NCI-H510A (cell line): ENCODE measurements at regions not wholly inside any gene's neighbourhood (a gene's known extent, or its start where the extent isn't known, plus 50 kb on each side); places are given as distances from the start of the nearest gene placed in this dataset.
"Not testable (repeated sequence)": the region's sequence is repeated elsewhere in the genome, so short reads cannot be mapped to it uniquely, and the experiment has no call there.

ENCODE experiments used
- DNase-seq: peaks from one replicate; lab custom pipeline; 2025; lab: John Stamatoyannopoulos, UW

DNA sequence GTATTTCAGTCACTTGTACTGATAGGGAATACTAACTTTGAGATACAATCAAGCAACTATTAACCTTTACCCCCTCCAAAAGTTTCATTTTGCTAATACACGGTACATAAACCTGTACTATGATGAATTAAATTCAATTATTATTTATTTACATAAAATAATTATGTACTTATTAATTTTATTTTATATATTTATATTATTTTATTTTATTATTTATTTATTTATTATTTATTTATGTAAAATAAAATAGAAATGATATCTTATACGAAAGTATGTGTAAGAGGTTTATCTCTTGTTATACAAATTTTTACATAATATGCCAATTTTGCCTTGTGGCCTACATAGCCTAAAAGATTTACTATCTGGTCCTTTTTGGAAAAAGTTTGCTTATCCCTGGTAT lies 564.3 kb downstream of the SLITRK5 start:
- no peak for DNase-seq

DNA sequence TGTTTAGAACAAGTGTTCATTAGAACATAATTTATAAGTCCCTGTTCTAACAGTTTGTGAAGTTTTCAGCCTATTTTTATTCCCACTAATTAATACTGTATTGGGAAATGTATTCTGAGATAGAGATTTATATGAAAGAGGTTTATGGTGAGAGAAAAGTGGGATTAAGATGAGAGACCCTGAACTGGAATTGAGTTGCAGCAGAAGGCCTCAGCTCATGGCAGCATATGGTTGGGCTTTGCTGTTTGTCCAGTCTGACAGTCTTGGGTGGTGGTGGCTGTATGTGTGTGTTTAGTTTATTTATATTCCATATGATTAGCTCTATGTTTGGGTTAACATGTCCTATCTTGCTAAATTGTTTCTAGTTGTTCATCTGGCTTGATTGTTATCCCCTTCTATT lies 575.1 kb downstream of the SLITRK5 start:
- peak; percentile 2 for DNase-seq

GRCh38 chr13:88248393-88248792 lies 577.2 kb downstream of the SLITRK5 start:
- DNase-seq = no peak

- DNase-seq = no peak
These were observed 586.5 kb downstream of the SLITRK5 start for GRCh38 chr13:88257706-88258105.

DNA sequence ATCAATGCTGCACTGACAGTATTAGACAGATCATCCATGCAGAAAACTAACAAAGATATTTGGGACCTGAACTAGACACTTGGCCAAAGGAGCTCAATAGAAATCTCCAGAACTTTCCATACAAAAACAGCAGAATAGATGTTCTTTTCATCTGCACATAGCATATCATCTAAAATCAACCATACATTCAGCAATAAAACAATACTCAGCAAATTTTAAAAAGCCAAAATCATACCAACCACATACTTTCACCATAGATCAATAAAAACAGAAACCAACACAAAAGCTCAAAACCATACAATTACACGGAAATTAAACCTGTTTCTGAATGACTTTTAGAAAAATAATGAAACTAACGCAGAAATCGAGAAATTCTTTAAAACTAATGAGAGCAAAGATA lies 592.6 kb downstream of the SLITRK5 start:
- DNase-seq = no peak

GRCh38 chr13:88281841-88282240 lies 610.7 kb downstream of the SLITRK5 start:
- no peak for DNase-seq

DNA sequence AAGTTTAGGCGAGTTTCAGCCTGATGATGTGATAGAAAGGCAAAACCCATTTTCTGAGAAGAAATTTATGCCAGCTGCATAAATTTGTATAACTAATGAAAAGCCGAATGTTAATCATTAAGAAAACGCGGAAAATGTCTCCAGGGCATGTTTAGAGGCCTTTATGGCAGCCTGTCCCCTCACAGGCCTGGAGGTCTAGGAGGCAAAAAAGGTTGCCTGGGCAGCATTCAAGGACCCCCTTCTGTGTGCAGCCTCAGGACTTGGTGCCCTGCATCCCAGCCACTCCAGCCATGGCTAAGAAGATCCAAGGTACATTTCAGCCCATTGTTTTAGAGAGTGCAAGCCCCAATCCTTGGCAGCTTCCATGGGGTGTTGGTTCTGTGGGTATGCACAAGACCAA lies 614.2 kb downstream of the SLITRK5 start:
- no peak for DNase-seq

GRCh38 chr13:88288326-88288725 lies 617.2 kb downstream of the SLITRK5 start:
- no peak for DNase-seq

DNA sequence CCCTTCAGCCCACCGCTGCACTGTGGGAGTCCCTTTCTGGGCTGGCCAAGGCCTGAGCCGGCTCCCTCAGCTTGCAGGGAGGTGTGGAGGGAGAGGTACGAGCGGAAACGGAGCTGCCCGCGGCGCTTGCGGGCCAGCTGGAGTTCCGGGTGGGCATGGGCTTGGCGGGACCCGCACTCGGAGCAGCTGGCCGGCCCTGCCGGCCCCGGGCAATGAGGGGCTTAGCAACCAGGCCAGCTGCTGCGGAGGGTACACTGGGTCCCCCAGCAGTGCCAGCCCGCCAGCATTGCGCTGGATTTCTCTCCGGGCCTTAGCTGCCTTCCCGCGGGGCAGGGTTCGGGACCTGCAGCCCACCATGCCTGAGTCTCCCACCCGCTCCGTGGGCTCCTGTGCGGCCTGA lies 620.6 kb downstream of the SLITRK5 start:
- DNase-seq = not testable (repeated sequence)

- DNase-seq = no peak
These were observed 623.2 kb downstream of the SLITRK5 start for GRCh38 chr13:88294368-88294767.

DNA sequence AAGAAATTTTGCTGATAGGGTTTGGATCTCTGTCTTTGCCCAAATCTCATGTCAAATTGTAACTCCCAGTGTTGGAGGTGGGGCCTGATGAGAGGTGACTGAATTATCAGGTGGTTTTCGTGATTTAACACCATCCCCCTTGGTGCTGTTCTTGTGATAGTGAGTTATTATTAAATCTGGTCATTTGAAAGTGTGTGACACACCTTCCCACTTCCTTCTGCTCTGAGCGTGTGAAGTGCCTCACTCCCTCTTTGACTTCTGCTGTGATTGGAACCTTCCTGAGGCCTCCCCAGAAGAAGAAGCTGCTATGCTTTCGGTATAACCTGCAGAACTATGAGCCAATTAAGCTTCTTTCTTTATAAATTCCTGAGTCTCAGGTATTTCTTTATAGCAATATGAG lies 632.0 kb downstream of the SLITRK5 start:
- no peak for DNase-seq

- DNase-seq = no peak
These were observed 632.4 kb downstream of the SLITRK5 start for GRCh38 chr13:88303605-88304004.

DNA sequence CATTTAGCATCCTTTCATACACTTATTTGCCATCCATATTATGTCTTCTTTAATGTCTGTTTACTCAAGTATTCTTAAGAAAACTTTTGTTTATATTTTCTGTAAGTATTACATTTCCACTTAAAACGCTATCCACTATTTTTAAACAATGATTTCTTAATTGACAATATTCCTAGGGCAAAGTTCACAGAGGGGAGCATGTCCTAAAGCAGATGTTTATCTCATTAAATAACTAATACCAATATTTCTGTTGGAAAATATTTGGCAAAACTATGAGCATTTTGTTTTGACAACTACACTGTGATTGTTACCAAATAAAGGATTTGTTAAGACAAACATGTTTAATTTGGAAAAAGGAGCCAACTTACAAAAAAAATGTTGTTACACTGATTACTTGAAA lies 643.3 kb downstream of the SLITRK5 start:
- DNase-seq = no peak

GRCh38 chr13:88329066-88329465 lies 657.9 kb downstream of the SLITRK5 start:
- no peak for DNase-seq

GRCh38 chr13:88339271-88339741 lies 668.1 kb downstream of the SLITRK5 start:
- DNase-seq = no peak

DNA sequence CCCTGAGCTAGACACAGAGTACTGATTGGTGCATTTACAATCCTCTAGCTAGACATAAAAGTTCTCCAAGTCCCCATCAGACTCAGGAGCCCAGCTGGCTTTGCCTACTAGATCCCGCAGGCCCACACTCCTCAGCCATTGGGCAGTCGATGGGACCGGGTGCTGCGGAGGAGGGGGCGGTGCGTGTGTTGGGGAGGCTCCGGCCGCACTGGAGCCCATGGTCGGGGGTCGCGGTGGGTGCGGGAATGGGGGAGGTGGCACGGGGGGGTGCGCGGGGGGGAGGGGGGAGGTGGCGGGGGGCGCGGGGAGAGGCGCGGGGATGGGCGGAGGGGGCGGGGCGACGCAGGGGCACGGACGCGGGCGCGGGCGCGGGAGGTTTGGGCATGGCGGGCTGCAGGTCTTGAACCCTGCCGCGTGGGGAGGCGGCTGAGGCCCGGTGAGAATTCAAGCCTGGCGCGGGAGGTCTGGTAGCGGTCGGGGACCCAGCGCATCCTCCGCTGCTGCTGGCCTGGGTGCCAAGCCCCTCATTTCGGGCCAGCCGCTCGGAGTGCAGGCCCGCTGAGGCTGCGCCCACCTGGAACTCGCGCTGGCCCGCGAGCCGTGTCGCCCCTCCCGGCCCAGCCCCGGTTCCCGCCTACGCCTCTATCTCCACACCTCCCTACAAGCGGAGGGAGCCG lies 674.1 kb downstream of the SLITRK5 start:
- DNase-seq = no peak

DNA sequence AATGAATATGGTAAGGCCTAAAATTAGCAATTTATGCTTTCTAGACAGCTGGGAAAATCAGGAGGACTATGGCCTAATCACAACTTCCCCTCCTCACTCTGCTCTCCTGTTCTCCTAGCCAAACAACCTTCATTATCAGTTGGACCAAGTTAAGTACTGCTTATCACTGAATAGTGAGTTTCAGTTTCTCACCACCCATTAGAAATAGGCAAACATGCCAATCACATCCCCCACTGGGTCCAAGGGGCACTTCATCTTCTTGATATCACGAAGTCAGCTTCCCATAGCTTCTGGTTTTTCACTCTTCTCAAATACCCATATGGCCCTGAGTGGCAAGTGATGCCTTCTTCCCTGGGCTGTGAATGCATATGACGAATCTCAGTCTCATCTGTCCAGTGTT lies 689.6 kb downstream of the SLITRK5 start:
- no peak for DNase-seq

GRCh38 chr13:88369866-88370265 lies 698.7 kb downstream of the SLITRK5 start:
- no peak for DNase-seq

GRCh38 chr13:88376760-88377388 lies 705.7 kb downstream of the SLITRK5 start:
- DNase-seq = no peak

DNA sequence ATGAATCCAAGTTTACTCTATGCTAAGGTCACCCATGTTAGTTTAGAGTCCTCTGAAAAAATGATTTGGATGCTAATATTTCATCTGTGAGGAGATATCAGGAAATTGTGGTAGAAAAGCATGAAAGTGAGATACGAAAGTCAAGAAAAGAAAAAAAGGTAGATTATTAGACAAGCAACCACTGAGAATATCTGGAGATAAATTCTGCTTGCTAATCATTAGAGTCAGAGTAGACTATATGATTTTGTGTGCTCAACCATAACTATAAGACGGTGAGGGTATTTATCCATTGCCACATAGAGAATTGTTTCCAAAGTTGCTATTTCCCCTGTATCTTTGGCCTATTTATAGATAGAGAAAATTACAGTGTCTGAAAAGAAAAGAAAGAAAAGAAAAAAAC lies 706.7 kb downstream of the SLITRK5 start:
- DNase-seq = no peak

DNA sequence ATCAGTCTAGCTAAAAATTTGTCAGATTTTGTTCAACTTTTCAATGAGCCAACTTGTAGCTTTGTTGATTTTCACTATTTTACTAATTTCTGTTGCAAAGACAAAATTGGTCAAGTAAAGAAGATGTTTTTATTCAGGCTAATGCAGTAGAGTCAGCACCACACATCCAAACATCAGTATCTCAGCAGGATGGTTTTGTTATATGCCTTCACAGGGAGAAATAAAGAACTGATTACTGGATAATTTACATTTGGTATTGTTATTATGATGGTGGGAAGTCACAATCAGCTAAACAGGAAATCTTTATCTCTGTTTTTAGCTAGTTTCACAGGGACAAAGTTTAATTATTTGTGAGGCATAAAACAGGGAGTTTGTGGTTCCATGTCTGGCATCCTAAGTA lies 713.4 kb downstream of the SLITRK5 start:
- DNase-seq = no peak

DNA sequence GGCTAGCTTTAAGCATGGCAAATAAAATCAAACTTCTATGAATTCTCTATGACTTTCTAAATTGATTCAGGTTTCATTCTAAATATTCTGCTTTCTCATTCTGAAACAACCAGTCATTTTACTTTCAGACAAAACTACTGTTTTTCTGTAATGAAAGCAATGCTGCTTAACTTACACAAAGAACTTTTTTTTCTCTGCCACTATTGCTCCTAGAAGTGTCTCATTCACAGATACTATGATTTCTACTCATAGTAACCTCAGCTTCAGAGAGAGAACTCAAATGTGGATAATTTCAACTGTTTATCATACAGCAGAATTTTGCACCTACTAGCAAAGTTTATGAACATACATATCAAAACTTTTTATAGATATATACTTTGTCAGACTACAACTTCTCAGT lies 724.6 kb downstream of the SLITRK5 start:
- no peak for DNase-seq

DNA sequence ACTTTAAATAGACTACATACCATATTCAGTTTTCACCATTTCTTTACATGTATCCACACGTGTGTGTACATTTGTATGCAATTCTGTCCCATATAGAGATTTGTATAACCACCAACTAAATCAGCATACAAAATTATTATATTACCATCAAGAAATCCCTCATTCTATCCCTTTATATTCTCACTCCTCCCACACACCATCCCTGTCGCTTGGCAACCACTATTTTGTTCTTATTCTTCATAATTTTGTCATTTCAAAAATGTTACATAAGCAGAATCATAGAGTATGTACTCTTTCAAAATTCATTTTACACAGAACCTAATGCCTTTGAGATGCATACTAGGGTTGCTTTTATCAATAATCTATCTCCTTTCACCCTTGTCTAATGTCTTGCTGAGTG lies 740.5 kb downstream of the SLITRK5 start:
- DNase-seq = no peak

GRCh38 chr13:88417801-88418200 lies 746.6 kb downstream of the SLITRK5 start:
- no peak for DNase-seq
